Right lobe of liver (tissue), 4 donors: ENCODE measurements at regions not wholly inside any gene's neighbourhood (a gene's known extent, or its start where the extent isn't known, plus 50 kb on each side); places are given as distances from the start of the nearest gene placed in this dataset.

Experiments used
- POLR2A ChIP-seq: fragments of 450-650 bp; IDR thresholded peaks from one replicate; pipeline ENCODE4 v1.6.1; 2017; ENCODE audit warnings: antibody characterized with exemption, mild to moderate bottlenecking
- TF ChIP-seq, protein P1 (sequence below), 4 donors: fragments of 200-600 bp in 3 of 4; fragments of 450-650 bp in 1 of 4; IDR thresholded peaks; one replicate each; pipeline versions ENCODE4 v1.5.1 to v1.8.0; 2016 to 2022; ENCODE audit warnings: antibody characterized with exemption in 4 of 4, mild to moderate bottlenecking in 2 of 4
- donor health status: DM: no; HTN: no; CAD: no.
- donor health status: DM: no; HTN: no; CAD: no.
- donor health status: DM: no; HTN: yes; CAD: no.

DNA sequence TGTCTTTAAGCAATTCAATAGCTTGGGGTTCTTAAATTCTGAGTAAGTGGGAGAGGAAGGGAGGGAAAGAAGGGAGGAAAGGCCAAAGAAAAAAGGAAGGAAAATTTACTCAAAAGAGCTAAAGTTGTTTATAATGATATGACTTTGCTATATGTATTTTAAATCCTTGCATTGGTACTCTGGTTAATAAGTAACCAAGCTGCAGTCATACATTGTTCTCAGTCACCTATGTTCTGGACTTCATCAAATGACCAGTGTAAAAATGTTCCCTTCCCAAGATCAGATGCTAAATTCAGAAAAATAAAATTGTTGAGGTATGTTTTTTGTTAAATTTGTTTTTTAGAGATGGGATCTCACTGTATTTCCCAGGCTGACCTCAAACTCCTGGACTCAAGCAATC, 259.9 kb upstream of the CPNE8 start:
- TF ChIP-seq, protein P1, sequence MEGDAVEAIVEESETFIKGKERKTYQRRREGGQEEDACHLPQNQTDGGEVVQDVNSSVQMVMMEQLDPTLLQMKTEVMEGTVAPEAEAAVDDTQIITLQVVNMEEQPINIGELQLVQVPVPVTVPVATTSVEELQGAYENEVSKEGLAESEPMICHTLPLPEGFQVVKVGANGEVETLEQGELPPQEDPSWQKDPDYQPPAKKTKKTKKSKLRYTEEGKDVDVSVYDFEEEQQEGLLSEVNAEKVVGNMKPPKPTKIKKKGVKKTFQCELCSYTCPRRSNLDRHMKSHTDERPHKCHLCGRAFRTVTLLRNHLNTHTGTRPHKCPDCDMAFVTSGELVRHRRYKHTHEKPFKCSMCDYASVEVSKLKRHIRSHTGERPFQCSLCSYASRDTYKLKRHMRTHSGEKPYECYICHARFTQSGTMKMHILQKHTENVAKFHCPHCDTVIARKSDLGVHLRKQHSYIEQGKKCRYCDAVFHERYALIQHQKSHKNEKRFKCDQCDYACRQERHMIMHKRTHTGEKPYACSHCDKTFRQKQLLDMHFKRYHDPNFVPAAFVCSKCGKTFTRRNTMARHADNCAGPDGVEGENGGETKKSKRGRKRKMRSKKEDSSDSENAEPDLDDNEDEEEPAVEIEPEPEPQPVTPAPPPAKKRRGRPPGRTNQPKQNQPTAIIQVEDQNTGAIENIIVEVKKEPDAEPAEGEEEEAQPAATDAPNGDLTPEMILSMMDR (IDR thresholded peaks at IDR 0.05), result no peak
- no peak for TF ChIP-seq POLR2A
